ENCODE measurements at regions not wholly inside any gene's neighbourhood (a gene's known extent, or its start where the extent isn't known, plus 50 kb on each side); places are given as distances from the start of the nearest gene placed in this dataset.

DNA sequence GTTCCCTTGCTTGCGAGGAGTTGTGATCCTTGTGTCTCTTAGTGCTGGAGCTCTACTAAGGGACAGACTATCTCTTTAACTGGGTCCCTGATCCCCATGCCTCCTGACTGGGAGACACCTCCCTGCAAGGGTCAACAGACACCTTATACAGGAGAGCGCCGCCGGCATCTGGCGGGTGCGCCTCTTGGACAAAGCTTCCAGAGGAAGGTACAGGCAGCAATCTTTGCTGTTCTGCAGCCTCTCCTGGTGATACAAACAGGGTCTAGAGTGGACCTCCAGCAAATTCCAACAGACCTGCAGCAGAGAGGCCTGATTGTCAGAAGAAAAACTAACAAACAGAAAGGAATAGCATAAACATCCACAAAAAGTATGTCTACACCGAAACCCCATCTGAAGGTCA, 115.6 kb upstream of the ITM2A start:
- DNase-seq = no peak

DNA sequence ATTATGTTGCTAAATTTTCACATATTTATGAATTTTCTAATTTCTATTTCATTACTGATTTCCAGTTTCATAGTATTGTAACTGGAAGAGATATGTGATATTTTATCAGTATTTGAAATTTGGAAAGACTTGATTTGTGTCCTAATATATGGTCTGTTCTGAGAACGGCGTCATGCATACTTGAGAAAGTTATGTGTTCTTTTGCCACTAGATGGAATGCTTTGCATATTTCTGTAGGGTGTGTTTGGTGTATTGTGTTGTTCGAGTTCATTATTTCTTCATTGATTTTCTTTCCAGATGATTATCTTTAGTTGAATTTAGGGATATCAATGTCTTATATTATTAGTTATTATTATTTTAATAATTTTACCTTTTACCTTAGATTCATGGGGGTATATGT, 110.6 kb upstream of the ITM2A start:
- no peak for DNase-seq

DNA sequence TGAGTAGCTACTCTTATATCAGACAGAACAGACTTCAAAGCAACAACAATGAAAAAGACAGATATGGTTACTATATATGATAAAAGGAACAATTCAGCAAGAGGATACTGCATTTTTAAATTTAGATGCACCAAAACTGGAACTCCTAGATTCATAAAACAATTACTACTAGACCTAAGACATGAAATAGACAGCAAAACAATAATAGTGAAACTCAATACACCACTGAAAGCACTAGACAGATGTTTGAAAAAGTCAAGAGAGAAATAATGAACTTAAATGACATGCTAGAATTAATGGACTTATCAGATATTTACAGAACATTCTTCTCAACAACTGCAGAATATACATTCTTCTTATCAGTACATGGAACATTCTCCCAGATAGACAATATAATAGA, 99.5 kb upstream of the ITM2A start:
- no peak for DNase-seq

DNA sequence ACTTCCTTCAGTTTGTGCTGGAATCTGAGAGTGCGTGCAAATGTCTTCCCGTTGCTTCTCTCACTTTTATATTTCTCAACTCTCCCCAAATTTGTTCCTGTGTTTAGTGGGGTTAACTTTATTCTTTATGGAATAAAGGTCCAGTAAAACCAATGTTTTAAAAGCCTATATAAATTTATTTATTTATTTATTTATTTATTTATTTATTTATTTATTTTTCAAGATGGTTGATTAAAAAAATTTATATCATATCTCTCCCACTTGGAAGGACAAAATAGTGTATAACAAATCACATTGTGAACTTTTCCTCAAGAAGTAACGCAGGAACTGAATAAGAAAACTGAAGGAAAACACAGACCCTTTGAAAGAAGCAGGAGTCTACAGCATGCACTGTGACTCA, 95.3 kb upstream of the ITM2A start:
- no peak for DNase-seq

DNA sequence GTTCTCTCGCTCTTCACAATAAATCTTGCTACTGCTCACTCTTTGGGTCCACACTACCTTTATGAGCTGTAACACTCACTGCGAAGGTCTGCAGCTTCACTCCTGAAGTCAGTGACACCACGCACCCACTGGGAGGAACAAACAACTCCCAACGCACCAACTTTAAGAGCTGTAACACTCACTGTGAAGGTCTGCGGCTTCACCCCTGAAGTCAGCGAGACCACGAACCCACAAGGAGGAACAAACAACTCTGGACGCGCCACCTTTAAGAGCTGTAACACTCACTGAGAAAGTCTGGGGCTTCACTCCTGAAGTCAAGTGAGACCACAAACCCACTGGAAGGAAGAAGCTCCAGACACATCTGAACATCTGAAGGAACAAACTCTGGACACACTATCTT, 89.5 kb upstream of the ITM2A start:
- peak; percentile 2 for DNase-seq

DNA sequence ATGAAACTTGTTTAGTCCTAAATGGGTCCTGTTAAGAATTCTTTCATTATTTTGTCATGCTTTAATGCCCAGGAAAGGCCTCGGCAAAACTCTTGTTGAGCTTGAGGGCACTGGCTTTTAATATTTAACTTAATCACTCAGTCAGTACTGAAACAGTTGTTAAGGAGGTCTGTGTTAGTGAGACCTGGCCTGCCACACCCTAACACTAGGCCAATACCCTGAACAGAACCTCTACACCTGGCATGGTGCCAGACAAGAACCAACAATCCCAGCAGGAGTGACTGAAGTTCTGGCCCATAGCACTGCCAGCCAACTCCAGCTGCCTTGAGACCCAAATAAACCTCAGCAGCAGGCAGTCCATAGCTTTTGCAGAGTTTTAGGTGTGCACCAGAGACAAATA, 85.7 kb upstream of the ITM2A start:
- DNase-seq = no peak

DNA sequence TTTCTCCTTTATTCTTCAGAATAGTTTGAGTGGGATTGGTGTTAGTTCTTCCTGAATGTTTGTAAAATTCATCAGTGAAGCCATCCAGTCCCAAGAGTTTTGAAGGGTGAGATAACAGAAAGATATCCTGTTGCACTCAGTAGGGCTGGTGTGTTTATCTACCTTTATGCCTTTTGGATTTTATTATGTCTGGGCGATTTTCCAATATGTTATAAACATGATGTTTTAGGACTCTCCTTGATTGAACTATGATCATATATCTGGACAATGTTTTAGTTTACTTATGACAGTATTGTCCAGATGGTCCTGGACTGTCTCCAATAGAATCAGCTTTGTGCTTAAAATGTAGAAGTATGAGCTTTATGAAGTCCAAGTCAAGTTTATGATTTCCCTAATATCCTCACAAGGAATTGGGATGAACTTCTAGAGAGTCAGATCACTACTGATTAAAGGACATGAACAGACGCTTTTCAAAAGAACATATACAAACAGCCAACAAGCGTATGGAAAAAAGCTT, 77.6 kb upstream of the ITM2A start:
- no peak for DNase-seq

DNA sequence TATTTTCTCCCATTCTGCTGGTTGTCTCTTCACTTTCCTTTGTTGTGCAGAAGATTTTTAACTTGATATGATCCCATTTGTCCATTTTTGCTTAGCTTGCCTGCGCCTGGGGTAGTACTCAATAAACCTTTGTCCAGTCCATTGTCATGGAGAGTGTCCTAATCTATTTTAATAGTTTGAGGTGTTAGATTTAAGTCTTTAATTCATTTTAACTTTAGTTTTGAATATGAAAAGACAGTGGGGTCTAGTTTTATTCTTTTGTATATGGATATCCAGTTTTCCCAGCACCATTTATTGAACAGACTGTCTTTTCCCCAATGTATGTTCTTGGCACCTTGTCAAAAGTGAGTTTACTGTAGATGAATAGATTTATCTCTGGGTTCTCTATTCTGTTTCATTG, 76.0 kb upstream of the ITM2A start:
- no peak for DNase-seq

DNA sequence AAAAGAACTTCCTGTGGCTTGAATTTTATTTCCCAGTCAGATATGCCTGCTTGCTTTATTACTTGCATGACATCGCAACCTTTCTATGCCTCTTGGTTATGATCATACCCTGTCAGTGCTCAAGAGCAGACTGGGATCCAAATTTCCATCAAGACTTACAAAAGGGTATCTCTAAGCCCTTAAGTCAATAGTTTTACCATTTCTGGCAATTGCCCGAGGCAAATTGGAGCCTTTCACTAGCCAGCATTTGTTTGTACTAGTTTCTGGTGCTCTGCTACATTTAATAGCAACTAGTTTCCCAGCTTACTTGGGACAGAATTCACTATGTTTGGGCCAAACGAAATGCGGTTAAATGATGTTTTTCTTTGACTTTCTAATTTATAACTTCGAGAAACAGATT, 73.2 kb upstream of the ITM2A start:
- no peak for DNase-seq

Data from CD4-positive, alpha-beta T cell treated with Interleukin-17A for 1 hour (primary cell).